Kidney (tissue), 13 donors: ENCODE measurements at regions not wholly inside any gene's neighbourhood (a gene's known extent, or its start where the extent isn't known, plus 50 kb on each side); places are given as distances from the start of the nearest gene placed in this dataset.

Experiments used
- DNase-seq, 5 donors: peaks; one replicate each; pipeline ENCODE4 v3.0.0-alpha.2; 2013 to 2020
- FAIRE-seq: peaks from 2 replicates; lab custom pipeline; 2012; peaks lifted over from hg19 to GRCh38; lab: Jason Lieb, UNC
- H3K27ac ChIP-seq, 2 donors: one replicate each; pipeline ENCODE4 v1.7.0; 2013; ENCODE audit warnings: low read depth in 2 of 2, low read length in 2 of 2, inconsistent platforms in 1 of 2
- H3K27me3 ChIP-seq: one replicate; pipeline ENCODE4 v1.7.1; 2013; ENCODE audit warnings: low read length, inconsistent platforms; ENCODE audit not compliant: control insufficient read depth, insufficient read depth
- H3K36me3 ChIP-seq, 3 donors: one replicate each; pipeline versions ENCODE4 v1.7.0 to v1.7.1; 2013; ENCODE audit warnings: low read length in 3 of 3, control low read depth in 1 of 3, inconsistent platforms in 1 of 3; ENCODE audit not compliant: insufficient read depth in 3 of 3, control insufficient read depth in 2 of 3
- H3K4me1 ChIP-seq, 3 donors: one replicate each; pipeline versions ENCODE4 v1.7.0 to v1.7.1; 2013; ENCODE audit warnings: low read length in 3 of 3, inconsistent platforms in 1 of 3, low read depth in 1 of 3; ENCODE audit not compliant: control insufficient read depth in 2 of 3, insufficient read depth in 2 of 3
- H3K4me3 ChIP-seq, 3 donors: one replicate each; pipeline versions ENCODE4 v1.7.0 to v1.8.1; 2013; ENCODE audit warnings: low read length in 3 of 3, control low read depth in 1 of 3, inconsistent platforms in 1 of 3
- H3K9ac ChIP-seq, 3 donors: one replicate each; pipeline versions ENCODE4 v1.7.0 to v1.7.1; 2013; ENCODE audit warnings: low read length in 3 of 3, control low read depth in 1 of 3, inconsistent platforms in 1 of 3
- H3K9me3 ChIP-seq, 3 donors: one replicate each; pipeline versions ENCODE4 v1.7.0 to v1.7.1; 2013; ENCODE audit warnings: low read length in 3 of 3, control low read depth in 1 of 3, inconsistent platforms in 1 of 3; ENCODE audit not compliant: control insufficient read depth in 2 of 3, insufficient read depth in 1 of 3
- intact Hi-C: fragments of 100-400 bp; cut with DNase I; formaldehyde crosslinking; loops from one replicate; pipeline ENCODE4 v1.11.1; 2022
- TF ChIP-seq, protein P1 (sequence below): IDR thresholded peaks from 3 replicates; pipeline ENCODE4 v1.5.1; 2012; ENCODE audit warnings: mild to moderate bottlenecking, moderate library complexity, borderline replicate concordance; ENCODE audit not compliant: insufficient read depth; ENCODE audit errors: extremely low read depth
- donor health status: control.
- donor health status: control.
- donor health status: control.
- donor health status: control.
- donor health status: control.
- donor health status: DM: yes; HTN: yes; CAD: no.
- donor health status: Normal renal cell carcinoma (clear cell type).

DNA sequence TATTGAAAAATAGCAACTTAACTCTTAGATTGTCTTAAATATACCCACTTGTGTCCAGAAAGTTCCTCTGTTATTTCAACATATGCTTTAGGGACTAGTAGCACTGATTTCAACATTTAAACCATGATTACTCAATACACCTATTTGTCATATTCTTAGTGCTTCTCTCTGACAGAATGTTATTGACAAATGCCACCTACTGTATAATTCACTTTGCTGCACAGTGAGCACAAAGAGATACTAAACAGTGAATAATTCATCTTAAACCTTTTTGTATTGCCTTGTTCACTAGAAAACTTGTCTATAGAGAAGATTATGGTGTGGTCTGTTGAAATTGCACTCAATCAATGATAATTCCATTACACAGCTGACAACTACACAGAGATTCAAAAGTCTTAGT is 692.6 kb downstream of the PCDH17 start:
- H3K4me3 ChIP-seq = no peak overlapping the region
- no peak overlapping the region for H3K27ac ChIP-seq
- H3K9ac ChIP-seq = no peak overlapping the region
- intact Hi-C loops = no loop called here
- TF ChIP-seq, protein P1, sequence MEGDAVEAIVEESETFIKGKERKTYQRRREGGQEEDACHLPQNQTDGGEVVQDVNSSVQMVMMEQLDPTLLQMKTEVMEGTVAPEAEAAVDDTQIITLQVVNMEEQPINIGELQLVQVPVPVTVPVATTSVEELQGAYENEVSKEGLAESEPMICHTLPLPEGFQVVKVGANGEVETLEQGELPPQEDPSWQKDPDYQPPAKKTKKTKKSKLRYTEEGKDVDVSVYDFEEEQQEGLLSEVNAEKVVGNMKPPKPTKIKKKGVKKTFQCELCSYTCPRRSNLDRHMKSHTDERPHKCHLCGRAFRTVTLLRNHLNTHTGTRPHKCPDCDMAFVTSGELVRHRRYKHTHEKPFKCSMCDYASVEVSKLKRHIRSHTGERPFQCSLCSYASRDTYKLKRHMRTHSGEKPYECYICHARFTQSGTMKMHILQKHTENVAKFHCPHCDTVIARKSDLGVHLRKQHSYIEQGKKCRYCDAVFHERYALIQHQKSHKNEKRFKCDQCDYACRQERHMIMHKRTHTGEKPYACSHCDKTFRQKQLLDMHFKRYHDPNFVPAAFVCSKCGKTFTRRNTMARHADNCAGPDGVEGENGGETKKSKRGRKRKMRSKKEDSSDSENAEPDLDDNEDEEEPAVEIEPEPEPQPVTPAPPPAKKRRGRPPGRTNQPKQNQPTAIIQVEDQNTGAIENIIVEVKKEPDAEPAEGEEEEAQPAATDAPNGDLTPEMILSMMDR = no peak
- DNase-seq (no peak), FAIRE-seq (no peak)
- no peaks in the 10 kb centered on the region for H3K36me3 ChIP-seq
- H3K27me3 ChIP-seq = no peaks in the 10 kb centered on the region
- H3K4me1 ChIP-seq = no peaks in the 10 kb centered on the region
- no peaks in the 10 kb centered on the region for H3K9me3 ChIP-seq

DNA sequence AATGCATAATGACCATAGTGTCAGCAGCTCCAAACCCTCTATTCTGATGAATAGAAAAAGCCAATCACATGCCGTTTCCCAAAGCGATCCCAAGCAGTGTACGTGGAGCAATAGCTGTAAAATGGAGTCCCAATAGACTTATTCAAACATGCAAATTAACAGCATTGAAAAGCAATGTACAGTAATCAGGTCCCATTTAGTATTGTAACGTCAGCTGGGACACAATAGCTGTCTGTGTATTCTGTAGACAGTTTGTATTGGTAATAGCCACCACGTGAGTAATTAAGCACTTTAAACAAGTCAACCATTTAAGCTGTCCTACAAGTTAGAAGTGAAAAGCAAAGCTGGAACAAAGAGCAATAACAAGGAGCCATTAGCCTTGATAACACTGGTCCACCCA is 698.2 kb downstream of the PCDH17 start:
- TF ChIP-seq, protein P1 = no peak
- DNase-seq = no peak
- no peak overlapping the region for H3K9ac ChIP-seq

DNA sequence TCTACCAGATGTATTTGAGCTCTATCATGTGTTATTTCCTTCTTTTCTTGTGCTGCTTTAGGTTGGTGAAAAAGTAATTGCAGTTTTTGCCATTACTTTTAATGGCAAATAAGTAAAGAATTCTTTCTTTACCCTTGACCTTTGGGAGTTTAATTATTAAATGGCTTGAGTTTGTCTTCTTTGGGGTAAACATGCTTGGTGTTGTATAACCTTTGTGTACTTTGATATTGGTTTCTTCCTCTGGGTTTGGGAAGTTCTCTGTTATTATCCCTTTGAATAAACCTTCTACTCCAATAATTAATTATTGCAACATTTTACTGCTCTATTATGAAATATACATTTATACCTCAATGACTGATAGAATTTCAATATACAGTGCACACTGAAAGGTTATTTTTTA is 709.4 kb downstream of the PCDH17 start:
- no peak overlapping the region for H3K27ac ChIP-seq
- FAIRE-seq (no peak), DNase-seq (no peak)
- no peaks in the 10 kb centered on the region for H3K4me1 ChIP-seq
- H3K9me3 ChIP-seq = peaks cover 0 to 2% (median 0%) of the 10 kb centered on the region in 3 donors
- H3K36me3 ChIP-seq = no peaks in the 10 kb centered on the region
- H3K27me3 ChIP-seq = no peaks in the 10 kb centered on the region
- peak overlapping the region in 1 of 3 donors; percentile 18 for H3K4me3 ChIP-seq
- intact Hi-C loops = no loop called here
- TF ChIP-seq, protein P1 = no peak
- H3K9ac ChIP-seq = no peak overlapping the region

More for the DNA sequence above, 698.2 kb downstream of the PCDH17 start:
- H3K4me3 ChIP-seq = no peak overlapping the region
- FAIRE-seq = no peak
- intact Hi-C loops = no loop called here
- H3K27ac ChIP-seq = no peak overlapping the region
- H3K9me3 ChIP-seq = no peaks in the 10 kb centered on the region
- H3K27me3 ChIP-seq = no peaks in the 10 kb centered on the region
- H3K36me3 ChIP-seq = no peaks in the 10 kb centered on the region
- no peaks in the 10 kb centered on the region for H3K4me1 ChIP-seq

DNA sequence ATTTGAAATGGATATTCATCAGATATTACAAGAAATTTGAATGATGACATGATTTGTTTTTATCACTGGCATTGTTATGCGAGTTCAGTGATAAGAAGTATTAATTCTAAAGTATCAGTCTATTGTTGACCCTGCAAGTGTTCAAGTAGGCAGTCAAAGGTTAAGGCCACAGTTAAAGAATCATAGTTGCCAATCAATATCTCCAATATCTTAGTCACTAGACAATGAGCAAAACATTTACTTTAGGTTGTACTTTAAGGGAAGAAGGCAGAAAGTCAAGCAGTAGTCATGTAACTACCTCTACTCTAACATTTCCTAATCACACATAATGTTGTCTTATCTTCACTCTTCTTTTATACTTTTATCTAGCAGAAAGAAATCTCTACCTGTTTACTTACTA is 709.8 kb downstream of the PCDH17 start:
- TF ChIP-seq, protein P1 = no peak
- Histone ChIP-seq H3K9ac (no peak overlapping the region), H3K9me3 (peaks cover 0 to 2% (median 0%) of the 10 kb centered on the region in 3 donors), H3K4me1 (no peaks in the 10 kb centered on the region), H3K36me3 (no peaks in the 10 kb centered on the region), H3K4me3 (no peak overlapping the region), H3K27ac (no peak overlapping the region), H3K27me3 (no peaks in the 10 kb centered on the region)
- DNase-seq (no peak), FAIRE-seq (no peak)
- intact Hi-C loops = no loop called here
